CD4-positive, alpha-beta T cell treated with Interleukin-1 beta for 1 hour (primary cell): ENCODE measurements at regions not wholly inside any gene's neighbourhood (a gene's known extent, or its start where the extent isn't known, plus 50 kb on each side); places are given as distances from the start of the nearest gene placed in this dataset.

Experiments
- DNase-seq, 2 donors: peaks; one replicate each; pipeline ENCODE4 v3.0.0-alpha.2; 2020 to 2022

DNA sequence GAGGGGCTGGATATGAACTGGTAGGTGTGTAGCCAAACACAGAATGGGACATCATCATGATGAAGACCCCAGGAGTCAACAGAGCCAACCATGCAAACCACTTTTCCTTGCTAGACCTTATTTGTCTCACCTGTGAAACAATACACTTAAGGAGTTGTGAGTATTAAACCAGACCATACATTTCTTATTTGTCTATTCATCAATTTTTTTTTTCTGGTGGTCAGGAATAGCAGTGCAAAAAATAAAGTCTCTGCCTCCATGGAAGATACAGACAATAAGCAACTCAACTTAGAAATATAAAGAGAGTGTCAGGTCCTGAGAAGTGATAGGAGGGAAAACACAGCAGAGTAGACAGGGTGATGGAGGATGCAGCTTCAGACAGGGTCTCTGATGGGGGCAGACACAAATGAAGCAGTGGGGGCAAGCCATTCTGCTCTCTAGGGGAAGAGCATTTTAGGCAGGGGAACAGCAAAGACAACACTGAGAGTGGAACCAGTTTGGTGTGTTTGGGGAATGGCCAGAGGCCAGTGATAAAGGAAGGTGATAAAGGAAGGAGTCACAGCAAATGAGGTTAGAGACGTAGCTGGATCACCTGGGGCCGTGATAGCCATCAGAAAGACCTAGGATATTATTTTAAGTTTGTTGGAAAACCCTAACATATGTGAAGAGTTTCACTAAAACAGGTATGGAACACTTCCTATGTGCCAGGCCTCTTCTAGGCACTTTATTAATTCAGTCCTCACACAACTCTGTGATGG is 256.2 kb downstream of the MAN2A1 start:
- DNase-seq: no peak

DNA sequence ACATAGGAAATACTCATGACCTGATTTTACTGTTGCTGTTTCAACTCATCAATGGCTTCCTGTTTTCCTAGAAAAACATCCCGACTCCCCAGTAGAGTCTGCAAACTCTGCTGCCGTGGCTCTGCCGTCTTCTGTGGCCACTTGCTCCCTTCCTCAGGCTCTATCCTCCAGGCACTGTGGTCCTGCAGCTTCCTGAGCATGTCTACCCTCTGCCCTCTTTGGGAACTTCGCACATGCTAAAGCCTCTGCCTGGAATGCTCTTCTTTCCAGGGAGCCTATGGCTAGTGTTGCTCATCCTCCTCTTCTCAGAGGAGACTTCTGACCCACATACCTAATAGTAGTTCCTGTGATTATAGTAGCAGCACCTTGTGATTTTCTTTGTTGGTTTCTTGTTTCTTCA is 256.9 kb downstream of the MAN2A1 start:
- DNase-seq: no peak

GRCh38 chr5:109947667-109948066 is 257.9 kb downstream of the MAN2A1 start:
- DNase-seq: no peak

DNA sequence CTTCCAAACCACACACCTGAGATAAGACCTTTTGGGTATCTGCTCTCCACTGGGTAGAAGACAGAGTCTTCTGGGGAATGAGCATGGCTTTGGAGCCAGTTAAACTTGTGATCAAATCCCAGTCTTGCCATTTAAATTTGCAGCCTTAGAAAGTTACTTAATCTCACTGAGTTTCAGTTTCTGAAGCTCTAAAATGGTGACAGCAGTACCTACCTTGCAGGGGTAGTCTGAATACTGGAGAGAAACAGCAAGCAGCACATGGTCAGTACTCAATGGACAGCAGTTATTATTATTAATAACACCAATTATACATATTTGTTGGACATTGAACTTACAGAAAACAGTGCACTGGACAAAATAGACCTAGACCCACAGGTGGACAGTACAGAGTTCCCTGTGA is 260.9 kb downstream of the MAN2A1 start:
- no peak for DNase-seq

GRCh38 chr5:109951348-109951747 is 261.6 kb downstream of the MAN2A1 start:
- no peak for DNase-seq

GRCh38 chr5:109951758-109952157 is 262.0 kb downstream of the MAN2A1 start:
- DNase-seq: no peak

DNA sequence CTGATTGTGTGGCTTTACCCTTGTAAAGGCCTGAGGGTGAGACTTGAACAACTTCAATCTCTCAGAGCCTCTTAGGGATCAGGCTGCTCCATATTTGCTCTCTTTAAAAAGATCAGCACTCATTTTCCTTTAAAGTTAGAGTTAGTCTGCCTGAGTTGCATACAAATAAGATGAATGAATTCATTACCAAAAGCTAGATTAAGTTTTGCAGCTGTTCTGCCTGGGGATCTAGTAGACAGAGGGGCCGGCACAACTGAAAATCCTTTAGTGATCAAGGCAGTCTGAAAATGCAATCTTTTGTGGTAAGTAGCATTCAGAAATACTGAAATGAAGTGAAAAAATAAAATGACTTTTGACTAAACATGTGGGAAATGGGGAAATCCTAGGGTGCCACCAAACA is 264.0 kb downstream of the MAN2A1 start:
- DNase-seq: no peak

DNA sequence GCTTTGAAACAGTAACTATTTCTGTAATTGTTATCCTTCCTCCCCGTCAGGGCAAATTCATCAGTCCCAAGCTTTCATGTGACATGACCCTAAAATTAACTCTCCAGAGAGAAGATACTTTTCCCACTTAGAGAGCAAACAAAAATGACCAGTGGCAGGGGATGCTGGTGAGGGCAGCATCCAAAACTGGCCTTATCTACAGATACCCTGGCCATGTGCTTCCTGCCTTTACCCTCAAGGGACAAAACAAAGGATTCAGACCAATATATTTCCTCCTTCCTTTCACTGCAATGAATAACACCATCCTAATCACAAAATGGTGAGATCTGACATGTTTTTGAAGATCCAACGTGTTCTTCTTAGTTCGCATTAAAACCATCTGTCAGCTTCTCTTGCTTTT is 267.2 kb downstream of the MAN2A1 start:
- no peak for DNase-seq

DNA sequence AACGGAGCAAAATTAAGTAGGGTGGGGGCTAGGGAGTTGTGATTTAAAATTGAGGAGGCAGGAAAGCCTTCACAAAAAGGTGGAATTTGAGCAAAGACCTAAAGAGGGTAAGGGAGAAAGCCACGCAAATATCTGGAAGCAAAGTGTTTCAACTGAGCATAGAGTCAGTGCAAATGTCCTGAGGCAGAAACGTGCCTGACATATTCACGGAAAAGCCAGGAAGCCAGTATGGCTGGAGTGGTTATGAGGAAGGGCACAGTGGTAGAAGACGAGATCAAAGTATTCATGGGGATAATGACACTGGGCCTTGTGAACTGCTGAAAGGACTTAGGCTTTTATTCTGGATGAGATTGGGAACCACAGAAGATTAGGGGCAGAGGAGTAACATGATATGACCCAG is 268.4 kb downstream of the MAN2A1 start:
- no peak for DNase-seq

GRCh38 chr5:109959652-109960051 is 269.9 kb downstream of the MAN2A1 start:
- no peak for DNase-seq

DNA sequence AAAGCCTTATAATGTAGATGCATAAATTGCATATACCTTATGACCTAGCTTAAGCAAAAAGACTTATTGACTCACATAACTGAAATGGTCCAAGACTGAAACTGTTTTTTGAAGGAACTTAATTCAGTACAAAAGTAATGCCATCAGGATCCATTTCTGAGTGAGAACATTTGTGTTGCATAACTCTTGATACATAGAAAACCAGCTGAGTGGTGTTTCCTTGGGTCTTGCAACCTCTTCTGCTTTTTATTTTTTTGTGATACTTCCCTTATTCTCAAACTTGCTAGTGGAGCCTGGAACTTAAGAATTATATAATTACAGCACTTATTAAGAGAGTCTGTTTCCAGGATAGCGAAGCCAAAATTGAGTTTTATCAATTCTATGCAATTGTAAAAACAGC is 272.0 kb downstream of the MAN2A1 start:
- DNase-seq: no peak

- no peak for DNase-seq
These were observed 273.3 kb downstream of the MAN2A1 start for GRCh38 chr5:109962882-109963603.

GRCh38 chr5:109964136-109964535 is 274.4 kb downstream of the MAN2A1 start:
- DNase-seq: no peak

- no peak for DNase-seq
These were observed 275.9 kb downstream of the MAN2A1 start for GRCh38 chr5:109965634-109966033.

DNA sequence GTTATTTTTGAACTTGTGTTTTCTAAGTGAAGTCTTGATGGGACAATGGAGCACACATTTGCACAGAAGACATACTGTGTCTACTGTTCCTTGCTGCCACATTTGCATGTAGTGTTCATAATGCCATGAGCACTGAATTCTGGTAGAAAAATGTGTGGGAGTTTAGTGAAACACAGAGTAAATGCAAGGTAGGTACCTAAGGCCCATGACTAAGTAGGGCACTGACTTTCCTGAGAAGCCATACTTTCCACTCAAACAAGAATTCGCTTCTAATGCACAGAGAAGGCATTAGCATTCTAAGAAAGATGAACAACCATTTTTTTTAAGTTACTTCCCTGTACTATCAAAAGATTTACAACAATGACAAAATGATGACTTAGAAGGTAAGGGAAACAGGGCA is 282.2 kb downstream of the MAN2A1 start:
- no peak for DNase-seq

DNA sequence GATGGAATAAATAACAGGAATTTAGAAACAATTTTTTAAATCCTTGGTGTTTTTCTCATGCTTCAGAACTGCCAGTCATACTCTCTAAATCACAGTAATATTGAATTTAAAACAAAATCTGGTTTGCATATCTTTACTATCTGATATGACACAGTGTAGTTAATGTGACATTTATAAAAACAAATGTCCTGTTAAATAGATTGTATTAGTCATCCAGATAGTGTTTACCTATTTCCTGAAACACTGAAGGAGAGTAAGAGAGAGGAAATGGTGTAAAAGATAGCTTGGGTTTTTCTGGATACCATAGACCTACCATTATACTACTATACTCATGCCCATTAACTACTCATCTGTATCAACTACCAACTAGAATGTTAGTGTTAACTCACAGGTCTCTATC is 292.3 kb downstream of the MAN2A1 start:
- DNase-seq: no peak

DNA sequence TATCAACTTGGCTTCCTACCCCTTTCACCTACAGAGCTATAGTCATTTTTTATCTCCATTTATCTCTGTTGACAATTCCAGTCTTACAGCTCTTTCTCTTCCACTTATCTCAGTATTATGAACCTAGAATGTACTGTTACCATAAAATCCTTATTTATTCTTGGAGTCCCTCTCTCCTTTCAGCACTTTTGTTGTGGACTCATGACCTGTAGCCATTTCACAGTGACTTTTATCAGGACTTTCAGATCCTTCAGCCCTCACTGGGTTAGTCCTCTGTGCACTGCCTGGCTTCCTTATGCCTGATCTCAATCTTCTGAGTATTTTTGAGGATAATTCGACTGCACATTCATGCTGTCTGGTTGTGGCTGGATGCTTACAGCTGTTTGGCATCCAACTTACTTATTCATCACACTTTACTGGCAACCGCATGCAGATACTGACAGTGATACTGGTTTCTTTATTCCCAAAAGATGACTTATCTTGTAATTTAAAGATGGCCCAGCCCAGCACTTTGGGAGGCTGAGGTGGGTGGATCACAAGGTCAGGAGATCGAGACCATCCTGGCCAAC is 293.3 kb downstream of the MAN2A1 start:
- DNase-seq: no peak

GRCh38 chr5:109986726-109987125 is 297.0 kb downstream of the MAN2A1 start:
- no peak for DNase-seq

GRCh38 chr5:109987355-109987754 is 297.6 kb downstream of the MAN2A1 start:
- DNase-seq: no peak

DNA sequence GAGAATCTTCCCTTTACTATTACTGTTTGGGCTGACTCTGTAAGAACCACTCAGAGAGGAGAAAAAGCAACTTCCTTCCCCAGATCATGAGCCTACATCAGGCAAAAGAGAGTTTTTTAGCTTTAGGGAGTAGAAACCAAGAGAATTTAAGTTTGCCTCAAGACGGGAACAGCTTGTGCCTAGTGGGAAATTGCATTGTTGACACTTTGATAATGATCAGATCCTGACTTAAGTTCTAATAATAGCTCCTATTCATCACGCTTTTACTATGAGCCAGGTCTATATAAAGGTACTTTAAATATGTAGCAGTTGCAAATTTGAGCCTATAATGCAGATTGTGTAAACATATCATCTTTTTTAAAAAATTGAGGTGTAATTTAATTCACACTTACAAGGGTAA is 298.2 kb downstream of the MAN2A1 start:
- DNase-seq: no peak

DNA sequence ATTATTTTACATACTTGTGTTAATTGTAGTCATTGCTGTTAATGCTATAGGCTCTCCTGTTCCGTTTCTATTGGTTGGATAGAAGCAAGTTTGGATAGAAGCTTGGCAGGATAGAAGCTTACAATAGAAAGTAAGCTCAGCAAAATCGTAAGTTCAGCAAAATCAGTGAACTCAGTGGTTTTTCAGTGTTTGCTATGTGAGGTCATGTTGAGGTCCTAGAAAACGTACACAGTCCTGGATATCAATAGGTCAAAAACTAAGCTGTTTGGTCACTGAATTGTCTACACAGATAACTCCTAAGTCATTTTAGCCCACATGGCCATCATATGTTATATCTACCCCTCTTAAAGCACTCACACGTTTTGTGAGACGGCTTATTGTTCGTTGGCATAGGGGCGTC is 299.4 kb downstream of the MAN2A1 start:
- DNase-seq: no peak

GRCh38 chr5:109989994-109990722 is 300.4 kb downstream of the MAN2A1 start:
- DNase-seq: no peak

GRCh38 chr5:109990723-109991359 is 301.1 kb downstream of the MAN2A1 start:
- no peak for DNase-seq
